Heart right ventricle (tissue), 16 donors: ENCODE measurements at regions not wholly inside any gene's neighbourhood (a gene's known extent, or its start where the extent isn't known, plus 50 kb on each side); places are given as distances from the start of the nearest gene placed in this dataset.

Experiments used
- ATAC-seq, 8 donors: fragments of 200-7000 bp; cut with Tn5 transposase; one replicate each; pipeline ENCODE4 v1.9.1; 2020; ENCODE audit warnings: mild to moderate bottlenecking in 8 of 8, moderate library complexity in 8 of 8, moderate number of reproducible peaks in 1 of 8
- DNase-seq, 2 donors: peaks; one replicate each; pipeline ENCODE4 v3.0.0-alpha.2; 2020
- H3K27ac ChIP-seq, 10 donors: fragments of 200-600 bp; sonication (generic) in 2 of 10; one replicate each; pipeline versions ENCODE4 v1.5.0 to v1.8.0; 2020 to 2022; ENCODE audit warnings: mild to moderate bottlenecking in 3 of 10
- H3K27me3 ChIP-seq, 7 donors: fragments of 200-600 bp; one replicate each; pipeline ENCODE4 v1.8.0; 2021 to 2022; ENCODE audit warnings: mild to moderate bottlenecking in 2 of 7
- H3K36me3 ChIP-seq, 9 donors: fragments of 200-600 bp; sonication (generic) in 1 of 9; one replicate each; pipeline versions ENCODE4 v1.5.0 to v1.8.0; 2020 to 2022; ENCODE audit warnings: mild to moderate bottlenecking in 2 of 9
- H3K4me1 ChIP-seq, 9 donors: fragments of 200-600 bp; sonication (generic) in 1 of 9; one replicate each; pipeline versions ENCODE4 v1.5.0 to v1.8.0; 2020 to 2022; ENCODE audit warnings: mild to moderate bottlenecking in 4 of 9
- H3K4me3 ChIP-seq, 10 donors: fragments of 200-600 bp; sonication (generic) in 2 of 10; one replicate each; pipeline versions ENCODE4 v1.5.0 to v1.8.0; 2020 to 2022; ENCODE audit warnings: mild to moderate bottlenecking in 7 of 10, moderate library complexity in 2 of 10
- H3K9me3 ChIP-seq, 11 donors: fragments of 200-600 bp in 10 of 11; sonication (generic) in 2 of 11; one replicate each; pipeline versions ENCODE4 v1.5.0 to v1.8.0; 2013 to 2022; ENCODE audit warnings: mild to moderate bottlenecking in 2 of 11, control low read depth in 1 of 11, moderate library complexity in 1 of 11
- CTCF ChIP-seq, 9 donors: fragments of 200-600 bp; sonication (generic) in 2 of 9; IDR thresholded peaks; one replicate each; pipeline versions ENCODE4 v1.5.0 to v1.8.0; 2021 to 2022; ENCODE audit warnings: antibody characterized with exemption in 9 of 9, mild to moderate bottlenecking in 5 of 9, moderate library complexity in 1 of 9
- WGBS, 2 donors: extraction: QIAGEN DNeasy Blood & Tissue Kit; methylation state at CpG; one replicate each; pipeline ENCODE4 v1.1.7; 2013; ENCODE audit warnings: inconsistent platforms in 1 of 2; 5-methylcytosine and 5-hydroxymethylcytosine counted together
- intact Hi-C, 10 donors: fragments of 100-400 bp; cut with DNase I; formaldehyde crosslinking; loops; one replicate each; pipeline versions ENCODE4 v1.11.1 to v1.14.2; 2022
- donor health status: Arrhythmogenic right ventricular cardiomyopathy.
- donor health status: ischemic (EF 13 %, LVEDD 7.1; RV severe dilation, severe dysfunction).
- donor health status: healthy with polysubstance abuse.
- donor health status: DM: no; HTN: yes; CAD: no.
- donor health status: DM: no; HTN: no; CAD: no.
- donor health status: ischemic (EF 25% LVEDD 6.9; RV normal size, moderate dysfunction).
- donor health status: ischemic (EF 25% LVEDD 5.7; RV mildly dilated, moderate dysfunction).
- donor health status: healthy.
- donor health status: DM: yes; HTN: yes; CAD: no.
- donor health status: Ischemic cardiomyopathy.
- donor health status: ischemic (EF 35%, LVEDD 5.7; RV mildly dilated, moderate dysfunction).
- donor health status: nonischemic (EF 11% LVEDD 7.7; RV severe dilation, severe dysfunction).
- donor health status: DM: yes; HTN: yes; CAD: no.
- donor health status: PGD.
- donor health status: ischemic (EF 29% LVEDD 5.4; RV normal size, mild dysfunction).
- donor health status: nonischemic (EF 23%, LVEDD 6.1; RV moderate dilation, normal function).

- DNase-seq (no peak), ATAC-seq (no peak)
- Histone ChIP-seq H3K27me3 (peaks cover 0 to 6% (median 0%) of the 10 kb centered on the region in 7 donors), H3K9me3 (no peaks in the 10 kb centered on the region), H3K27ac (no peak overlapping the region), H3K4me1 (peaks cover 0 to 12% (median 3%) of the 10 kb centered on the region in 9 donors), H3K4me3 (no peak overlapping the region), H3K36me3 (no peaks in the 10 kb centered on the region)
- WGBS, 2 donors = 89% methylated on average over 15 of the region's 15 CpGs
- intact Hi-C loops = no loop called here
- no peak for TF ChIP-seq CTCF (IDR thresholded peaks at IDR 0.05)
These were observed 118.5 kb upstream of the SHISA3 start for GRCh38 chr4:42278709-42279324.

GRCh38 chr4:42280327-42281095 lies 116.8 kb upstream of the SHISA3 start:
- peaks cover 0 to 12% (median 3%) of the 10 kb centered on the region in 9 donors for H3K4me1 ChIP-seq
- no peak overlapping the region for H3K4me3 ChIP-seq
- DNase-seq (no peak), ATAC-seq (no peak)
- H3K9me3 ChIP-seq = no peaks in the 10 kb centered on the region
- WGBS, 2 donors = 65 to 66% methylated on average over 11 of the region's 11 CpGs
- intact Hi-C loops = loop anchor here (2.0 to 10.0 kb wide), 7 partner anchors 64 to 584 kb away; no protein-coding TSS in a partner anchor
- H3K36me3 ChIP-seq = no peaks in the 10 kb centered on the region
- TF ChIP-seq CTCF (IDR thresholded peaks at IDR 0.05) = peak; percentile 25 to 71 (median 56)
- H3K27me3 ChIP-seq = peaks cover 0 to 6% (median 0%) of the 10 kb centered on the region in 7 donors
- no peak overlapping the region for H3K27ac ChIP-seq

- 42 to 49% methylated on average over 9 of the region's 9 CpGs for WGBS, 2 donors
- no peaks in the 10 kb centered on the region for H3K36me3 ChIP-seq
- peaks cover 0 to 12% (median 3%) of the 10 kb centered on the region in 9 donors for H3K4me1 ChIP-seq
- no peak for ATAC-seq
- no peak overlapping the region for H3K27ac ChIP-seq
- intact Hi-C loops = loop anchor here (1.0 to 10.0 kb wide), 10 partner anchors 63 to 583 kb away; no protein-coding TSS in a partner anchor
- no peak overlapping the region for H3K4me3 ChIP-seq
- H3K9me3 ChIP-seq = no peaks in the 10 kb centered on the region
- no peak for TF ChIP-seq CTCF (IDR thresholded peaks at IDR 0.05)
- peaks cover 0 to 6% (median 0%) of the 10 kb centered on the region in 7 donors for H3K27me3 ChIP-seq
- DNase-seq = no peak
These were observed 115.8 kb upstream of the SHISA3 start for GRCh38 chr4:42281324-42282020.
